Liver (tissue), 7 donors: ENCODE measurements at regions not wholly inside any gene's neighbourhood (a gene's known extent, or its start where the extent isn't known, plus 50 kb on each side); places are given as distances from the start of the nearest gene placed in this dataset.

ENCODE experiments used
- DNase-seq: peaks from one replicate; pipeline ENCODE4 v3.0.0-alpha.2; 2017; ENCODE audit warnings: low spot score
- H3K27ac ChIP-seq, 2 donors: one replicate each; pipeline ENCODE4 v1.7.0; 2013; ENCODE audit warnings: inconsistent platforms in 2 of 2, low read length in 2 of 2, control low read depth in 1 of 2, low read depth in 1 of 2, mild to moderate bottlenecking in 1 of 2
- H3K27me3 ChIP-seq, 4 donors: one replicate each; pipeline versions ENCODE4 v1.6.1 to v1.7.0; 2013; ENCODE audit warnings: low read length in 3 of 4, inconsistent platforms in 1 of 4, mild to moderate bottlenecking in 1 of 4, moderate library complexity in 1 of 4; ENCODE audit not compliant: control insufficient read depth in 4 of 4, insufficient read depth in 4 of 4
- H3K36me3 ChIP-seq, 4 donors: one replicate each; pipeline versions ENCODE4 v1.6.1 to v1.7.0; 2013; ENCODE audit warnings: low read length in 3 of 4, mild to moderate bottlenecking in 3 of 4, low read depth in 1 of 4, moderate library complexity in 1 of 4; ENCODE audit not compliant: control insufficient read depth in 4 of 4, insufficient read depth in 3 of 4
- H3K4me1 ChIP-seq, 4 donors: one replicate each; pipeline versions ENCODE4 v1.6.1 to v1.7.0; 2013; ENCODE audit warnings: low read length in 3 of 4, mild to moderate bottlenecking in 3 of 4, moderate library complexity in 1 of 4; ENCODE audit not compliant: control insufficient read depth in 4 of 4, insufficient read depth in 4 of 4
- H3K4me3 ChIP-seq, 3 donors: one replicate each; pipeline versions ENCODE4 v1.6.1 to v1.7.0; 2013; ENCODE audit warnings: low read length in 3 of 3, control low read depth in 1 of 3, low read depth in 1 of 3, mild to moderate bottlenecking in 1 of 3
- H3K9ac ChIP-seq, 2 donors: one replicate each; pipeline ENCODE4 v1.7.0; 2013; ENCODE audit warnings: low read length in 2 of 2, mild to moderate bottlenecking in 2 of 2, moderate library complexity in 2 of 2, control low read depth in 1 of 2, low read depth in 1 of 2
- H3K9me3 ChIP-seq, 4 donors: one replicate each; pipeline versions ENCODE4 v1.6.1 to v1.7.0; 2013; ENCODE audit warnings: low read length in 3 of 4; ENCODE audit not compliant: control insufficient read depth in 4 of 4
- ATF3 ChIP-seq: IDR thresholded peaks from 2 replicates; pipeline ENCODE4 v1.6.1; 2016; ENCODE audit warnings: antibody characterized with exemption
- EGR1 ChIP-seq, 2 donors: IDR thresholded peaks; 2 replicates each; pipeline ENCODE4 v1.6.1; 2016 to 2018; ENCODE audit warnings: antibody characterized with exemption in 2 of 2, low read depth in 2 of 2
- FOXA1 ChIP-seq: IDR thresholded peaks from 2 replicates; pipeline ENCODE4 v1.6.1; 2016; ENCODE audit warnings: antibody characterized with exemption
- GABPA ChIP-seq, 2 donors: IDR thresholded peaks in 1 of 2; conservative IDR thresholded peaks in 1 of 2; 2 replicates each; pipeline ENCODE4 v1.6.1; 2016; ENCODE audit warnings: antibody characterized with exemption in 2 of 2, mild to moderate bottlenecking in 1 of 2, moderate library complexity in 1 of 2
- HNF4A ChIP-seq, 2 donors: conservative IDR thresholded peaks; 2 replicates each; pipeline ENCODE4 v1.6.1; 2016; ENCODE audit warnings: antibody characterized with exemption in 2 of 2, mild to moderate bottlenecking in 2 of 2
- JUND ChIP-seq, 2 donors: IDR thresholded peaks; 2 replicates each; pipeline ENCODE4 v1.6.1; 2016; ENCODE audit warnings: antibody characterized with exemption in 2 of 2
- NR2F2 ChIP-seq: IDR thresholded peaks from 2 replicates; pipeline ENCODE4 v1.6.1; 2016; ENCODE audit warnings: antibody characterized with exemption
- RAD21 ChIP-seq, 2 donors: IDR thresholded peaks; 2 replicates each; pipeline ENCODE4 v1.6.1; 2016; ENCODE audit warnings: antibody characterized with exemption in 2 of 2, mild to moderate bottlenecking in 2 of 2
- REST ChIP-seq: IDR thresholded peaks from 2 replicates; pipeline ENCODE4 v1.6.1; 2016; ENCODE audit warnings: antibody characterized with exemption, mild to moderate bottlenecking
- RXRA ChIP-seq, 2 donors: IDR thresholded peaks; 2 replicates each; pipeline ENCODE4 v1.6.1; 2017 to 2018; ENCODE audit warnings: antibody characterized with exemption in 2 of 2, mild to moderate bottlenecking in 1 of 2
- SP1 ChIP-seq: IDR thresholded peaks from 2 replicates; pipeline ENCODE4 v1.6.1; 2018; ENCODE audit warnings: antibody characterized with exemption, mild to moderate bottlenecking
- TAF1 ChIP-seq: conservative IDR thresholded peaks from 2 replicates; pipeline ENCODE4 v1.6.1; 2016; ENCODE audit warnings: antibody characterized with exemption, mild to moderate bottlenecking
- YY1 ChIP-seq: IDR thresholded peaks from 2 replicates; pipeline ENCODE4 v1.6.1; 2016; ENCODE audit warnings: antibody characterized with exemption, mild to moderate bottlenecking
- WGBS: extraction: QIAGEN DNeasy Blood & Tissue Kit; methylation state at CpG from one replicate; pipeline ENCODE4 v1.1.7; 2013; 5-methylcytosine and 5-hydroxymethylcytosine counted together
- TF ChIP-seq, protein P1 (sequence below): IDR thresholded peaks from 2 replicates; pipeline ENCODE4 v1.6.1; 2016; ENCODE audit warnings: antibody characterized with exemption
- TF ChIP-seq, protein P2 (sequence below): IDR thresholded peaks from 2 replicates; pipeline ENCODE4 v1.6.1; 2016; ENCODE audit warnings: antibody characterized with exemption
- donor health status: healthy.
- donor health status: healthy.
- donor health status: healthy.
- donor health status: healthy.

DNA sequence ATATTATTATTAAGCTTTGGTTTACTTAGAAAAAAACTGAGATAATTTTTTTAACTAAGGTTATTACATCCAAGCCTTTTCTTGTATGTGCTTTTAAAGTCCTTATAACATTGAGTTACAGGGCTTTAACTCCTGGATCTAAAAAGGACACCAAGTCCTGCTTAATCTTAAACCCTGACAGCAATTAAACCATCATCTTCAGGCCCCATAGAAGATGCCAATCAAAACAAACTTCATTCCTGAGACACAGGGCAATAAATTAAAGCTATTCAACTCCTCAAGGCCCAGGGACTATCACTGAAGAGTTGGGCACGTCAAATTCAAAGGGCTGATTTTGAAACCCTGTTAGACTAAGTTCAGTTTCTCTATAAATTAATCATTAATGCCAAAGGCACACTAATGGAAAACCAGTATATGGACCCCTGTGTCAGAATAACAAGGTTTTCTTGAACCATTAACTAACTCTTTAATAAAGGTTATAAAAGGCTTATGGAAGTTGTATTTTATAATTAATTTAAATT lies 1152.6 kb downstream of the NSUN3 start:
- DNase-seq, result no peak
- Histone ChIP-seq H3K9me3 (no peaks in the 10 kb centered on the region), H3K4me1 (peaks cover 0 to 4% (median 0%) of the 10 kb centered on the region in 4 donors), H3K9ac (no peak overlapping the region), H3K4me3 (no peak overlapping the region), H3K27me3 (no peaks in the 10 kb centered on the region), H3K36me3 (no peaks in the 10 kb centered on the region), H3K27ac (no peak overlapping the region)
- 38% methylated on average over 1 of the region's 1 CpG for WGBS
- TF ChIP-seq FOXA1, result no peak
- peak in 1 of 2 donors; percentile 22 for TF ChIP-seq HNF4A (conservative IDR thresholded peaks at IDR 0.05)

DNA sequence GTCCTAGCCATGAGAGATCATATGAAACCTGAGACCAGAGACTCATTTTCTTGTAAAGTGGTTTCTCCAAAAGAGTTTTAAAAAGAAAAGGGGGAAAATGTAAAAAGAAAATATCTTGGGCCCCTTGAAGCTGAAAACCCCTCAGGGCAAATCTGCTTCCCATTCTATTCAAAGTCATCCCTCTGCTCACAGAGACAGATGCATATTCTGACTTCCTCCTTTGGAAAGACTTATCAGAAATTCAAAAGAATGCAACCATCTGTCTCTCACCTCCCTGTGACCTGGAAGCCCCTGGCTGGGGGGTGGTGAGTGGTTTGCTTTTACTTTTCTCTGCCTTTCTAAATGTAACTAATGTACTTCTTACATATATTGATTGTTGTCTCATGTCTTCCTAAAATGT lies 1154.8 kb downstream of the NSUN3 start:
- DNase-seq, result no peak

More for the DNA sequence above, 1154.8 kb downstream of the NSUN3 start:
- Histone ChIP-seq H3K9me3 (no peaks in the 10 kb centered on the region), H3K27ac (no peak overlapping the region), H3K4me3 (no peak overlapping the region), H3K36me3 (no peaks in the 10 kb centered on the region), H3K4me1 (peaks cover 0 to 4% (median 0%) of the 10 kb centered on the region in 4 donors), H3K27me3 (no peaks in the 10 kb centered on the region), H3K9ac (no peak overlapping the region)
- no peak for TF ChIP-seq JUND (IDR thresholded peaks at IDR 0.05)
- TF ChIP-seq EGR1 (IDR thresholded peaks at IDR 0.05; ENCODE audit: low read depth in 2 of 2), result no peak
- TF ChIP-seq GABPA (IDR thresholded peaks at IDR 0.05 in 1 of 2, conservative IDR thresholded peaks at IDR 0.05 in 1 of 2), result no peak
- TF ChIP-seq ATF3, result no peak
- TF ChIP-seq TAF1, result no peak
- no peak for TF ChIP-seq FOXA1
- no peak for TF ChIP-seq YY1
- TF ChIP-seq SP1, result no peak
- TF ChIP-seq RAD21 (IDR thresholded peaks at IDR 0.05), result no peak
- no peak for TF ChIP-seq NR2F2
- TF ChIP-seq REST, result no peak
- no peak for TF ChIP-seq RXRA (IDR thresholded peaks at IDR 0.05)
- TF ChIP-seq, protein P1, sequence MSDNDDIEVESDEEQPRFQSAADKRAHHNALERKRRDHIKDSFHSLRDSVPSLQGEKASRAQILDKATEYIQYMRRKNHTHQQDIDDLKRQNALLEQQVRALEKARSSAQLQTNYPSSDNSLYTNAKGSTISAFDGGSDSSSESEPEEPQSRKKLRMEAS, result no peak
- TF ChIP-seq, protein P2, sequence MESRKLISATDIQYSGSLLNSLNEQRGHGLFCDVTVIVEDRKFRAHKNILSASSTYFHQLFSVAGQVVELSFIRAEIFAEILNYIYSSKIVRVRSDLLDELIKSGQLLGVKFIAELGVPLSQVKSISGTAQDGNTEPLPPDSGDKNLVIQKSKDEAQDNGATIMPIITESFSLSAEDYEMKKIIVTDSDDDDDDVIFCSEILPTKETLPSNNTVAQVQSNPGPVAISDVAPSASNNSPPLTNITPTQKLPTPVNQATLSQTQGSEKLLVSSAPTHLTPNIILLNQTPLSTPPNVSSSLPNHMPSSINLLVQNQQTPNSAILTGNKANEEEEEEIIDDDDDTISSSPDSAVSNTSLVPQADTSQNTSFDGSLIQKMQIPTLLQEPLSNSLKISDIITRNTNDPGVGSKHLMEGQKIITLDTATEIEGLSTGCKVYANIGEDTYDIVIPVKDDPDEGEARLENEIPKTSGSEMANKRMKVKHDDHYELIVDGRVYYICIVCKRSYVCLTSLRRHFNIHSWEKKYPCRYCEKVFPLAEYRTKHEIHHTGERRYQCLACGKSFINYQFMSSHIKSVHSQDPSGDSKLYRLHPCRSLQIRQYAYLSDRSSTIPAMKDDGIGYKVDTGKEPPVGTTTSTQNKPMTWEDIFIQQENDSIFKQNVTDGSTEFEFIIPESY, result no peak
